ENCODE measurements at regions not wholly inside any gene's neighbourhood (a gene's known extent, or its start where the extent isn't known, plus 50 kb on each side); places are given as distances from the start of the nearest gene placed in this dataset.
A peak's percentile ranks its signal among the peaks of the same experiment; 100 is the strongest.

- Histone ChIP-seq H2BK5ac (ENCODE audit: low read depth, low read length, poor library complexity, severe bottlenecking) (no peak overlapping the region), H4K8ac (ENCODE audit: low read depth in 2 of 2, low read length in 2 of 2) (no peak overlapping the region), H2AK9ac (replicated peaks; ENCODE audit: low read depth, low read length, poor library complexity) (no peak overlapping the region), H3K56ac (ENCODE audit: extremely low read depth, insufficient read depth, low read length) (no peak overlapping the region), H3K79me1 (ENCODE audit: low read depth in 1 of 2, low read length in 2 of 2) (no peaks in the 10 kb centered on the region), H3K14ac (replicated peaks; ENCODE audit: low read depth, low read length) (no peak overlapping the region), H3K4me1 (ENCODE audit: control insufficient read depth, insufficient read depth, low read length) (no peaks in the 10 kb centered on the region), H3K9me3 (ENCODE audit: control insufficient read depth, insufficient read depth, low read length) (no peaks in the 10 kb centered on the region), H3K4ac (ENCODE audit: low read depth, low read length) (no peak overlapping the region), H4K91ac (ENCODE audit: insufficient read depth, low read depth, low read length) (no peak overlapping the region), H3K4me3 (ENCODE audit: insufficient read depth, low read depth, low read length) (no peak overlapping the region), H2AFZ (replicated peaks; ENCODE audit: low read length, poor library complexity) (no peak overlapping the region), H2BK15ac (ENCODE audit: low read depth, low read length) (no peak overlapping the region), H3K23ac (ENCODE audit: low read depth, low read length) (no peak overlapping the region), H3K27me3 (ENCODE audit: control insufficient read depth, insufficient read depth, low read length) (no peaks in the 10 kb centered on the region; the same call in 1 of the 2 replicates), H3K9me1 (ENCODE audit: insufficient read depth, low read length) (no peaks in the 10 kb centered on the region), H4K20me1 (ENCODE audit: insufficient read depth, low read length) (no peaks in the 10 kb centered on the region), H2BK120ac (ENCODE audit: low read depth, low read length) (no peak overlapping the region), H3K9ac (ENCODE audit: low read depth, low read length) (no peak overlapping the region), H3K36me3 (ENCODE audit: control insufficient read depth, insufficient read depth, low read length) (no peaks in the 10 kb centered on the region), H3K4me2 (ENCODE audit: low read depth, low read length) (no peak overlapping the region), H2BK20ac (ENCODE audit: low read depth, low read length) (no peak overlapping the region; the same call in 1 of the 2 replicates), H3K27ac (ENCODE audit: insufficient read depth, low read length) (no peak overlapping the region), H4K5ac (ENCODE audit: low read depth, low read length) (no peak overlapping the region), H3K18ac (ENCODE audit: low read depth, low read length) (no peak overlapping the region), H2AK5ac (ENCODE audit: low read depth, low read length) (no peak overlapping the region)
- ATAC-seq (ENCODE audit: low read depth) (no peak), DNase-seq (no peak)
- intact Hi-C loops (cut with micrococcal nuclease): no loop called here
- dilution Hi-C loops (cut with HindIII; ENCODE audit: low sequenced_read_pairs, unreplicated experiment): no loop called here
- in situ Hi-C loops (cut with MboI; ENCODE audit: low sequenced_read_pairs): no loop called here
- WGBS, 2 experiments (ENCODE audit: extremely low coverage in 2 of 2, insufficient read length in 1 of 2): no CpG with 5 or more reads among the region's 2 CpGs
- POLR2A ChIA-PET (ENCODE audit: unreplicated experiment): no interaction called here
- CTCF ChIA-PET: no interaction called here
- no TSS peak for BruUV-seq (replicated peaks)
- TF ChIP-seq CEBPB (IDR thresholded peaks at IDR 0.05; ENCODE audit: low read depth, low read length): peak; percentile 62
- TF ChIP-seq MXI1 (IDR thresholded peaks at IDR 0.05; ENCODE audit: borderline replicate concordance, low read depth, low read length): no peak
These were observed 58.5 kb upstream of the FOXC1 start for GRCh38 chr6:1551249-1551648.

All from IMR-90 (cell line).